Gastroesophageal sphincter (tissue), 4 donors: ENCODE measurements at regions not wholly inside any gene's neighbourhood (a gene's known extent, or its start where the extent isn't known, plus 50 kb on each side); places are given as distances from the start of the nearest gene placed in this dataset.
"Not testable (repeated sequence)": the region's sequence is repeated elsewhere in the genome, so short reads cannot be mapped to it uniquely, and the experiment has no call there.

ENCODE experiments used
- ATAC-seq: fragments of 150-250 bp; one replicate; pipeline ENCODE4 v1.9.1; 2016; ENCODE audit warnings: mild to moderate bottlenecking, moderate library complexity
- H3K27ac ChIP-seq, 4 donors: fragments of 200-600 bp; sonication (generic) in 3 of 4; 1 replicate in 3 of 4; 2 replicates in 1 of 4; pipeline ENCODE4 v1.5.1; 2016 to 2019
- H3K27me3 ChIP-seq: fragments of 200-600 bp; sonication (generic); one replicate; pipeline ENCODE4 v1.5.1; 2019
- H3K36me3 ChIP-seq, 2 donors: fragments of 200-600 bp; sonication (generic); one replicate each; pipeline ENCODE4 v1.5.1; 2019; ENCODE audit warnings: control low read depth in 1 of 2
- H3K4me1 ChIP-seq, 3 donors: fragments of 200-600 bp; sonication (generic); 1 replicate in 2 of 3; 2 replicates in 1 of 3; pipeline ENCODE4 v1.5.1; 2016 to 2019; ENCODE audit warnings: control low read depth in 2 of 3
- H3K4me3 ChIP-seq, 2 donors: fragments of 200-600 bp; sonication (generic); one replicate each; pipeline ENCODE4 v1.5.1; 2019; ENCODE audit warnings: mild to moderate bottlenecking in 1 of 2, moderate library complexity in 1 of 2
- H3K9me3 ChIP-seq, 3 donors: fragments of 200-600 bp; sonication (generic); one replicate each; pipeline ENCODE4 v1.5.1; 2017 to 2019; ENCODE audit warnings: control low read depth in 2 of 3
- EP300 ChIP-seq: sonication (generic); formaldehyde crosslinking; IDR thresholded peaks from one replicate; pipeline ENCODE4 v1.6.1; 2017; ENCODE audit warnings: antibody characterized with exemption, mild to moderate bottlenecking
- POLR2A ChIP-seq, 2 donors: fragments of 450-650 bp; IDR thresholded peaks; one replicate each; pipeline ENCODE4 v1.6.1; 2017; ENCODE audit warnings: antibody characterized with exemption in 2 of 2, mild to moderate bottlenecking in 2 of 2, moderate library complexity in 1 of 2
- POLR2AphosphoS5 ChIP-seq: sonication (generic); formaldehyde crosslinking; IDR thresholded peaks from one replicate; pipeline ENCODE4 v1.6.1; 2017; ENCODE audit warnings: antibody characterized with exemption
- WGBS, 2 donors: methylation state at CpG; one replicate each; pipeline ENCODE4 v1.1.5; 2018; ENCODE audit warnings: low coverage in 1 of 2; 5-methylcytosine and 5-hydroxymethylcytosine counted together
- TF ChIP-seq, protein P1 (sequence below), 4 experiments: fragments of 200-600 bp in 2 of 4; fragments of 450-650 bp in 2 of 4; sonication (generic) in 1 of 4; IDR thresholded peaks; one replicate each; pipeline ENCODE4 v1.5.1; 2017 to 2019; ENCODE audit warnings: antibody characterized with exemption in 4 of 4, mild to moderate bottlenecking in 2 of 4, moderate library complexity in 2 of 4

DNA sequence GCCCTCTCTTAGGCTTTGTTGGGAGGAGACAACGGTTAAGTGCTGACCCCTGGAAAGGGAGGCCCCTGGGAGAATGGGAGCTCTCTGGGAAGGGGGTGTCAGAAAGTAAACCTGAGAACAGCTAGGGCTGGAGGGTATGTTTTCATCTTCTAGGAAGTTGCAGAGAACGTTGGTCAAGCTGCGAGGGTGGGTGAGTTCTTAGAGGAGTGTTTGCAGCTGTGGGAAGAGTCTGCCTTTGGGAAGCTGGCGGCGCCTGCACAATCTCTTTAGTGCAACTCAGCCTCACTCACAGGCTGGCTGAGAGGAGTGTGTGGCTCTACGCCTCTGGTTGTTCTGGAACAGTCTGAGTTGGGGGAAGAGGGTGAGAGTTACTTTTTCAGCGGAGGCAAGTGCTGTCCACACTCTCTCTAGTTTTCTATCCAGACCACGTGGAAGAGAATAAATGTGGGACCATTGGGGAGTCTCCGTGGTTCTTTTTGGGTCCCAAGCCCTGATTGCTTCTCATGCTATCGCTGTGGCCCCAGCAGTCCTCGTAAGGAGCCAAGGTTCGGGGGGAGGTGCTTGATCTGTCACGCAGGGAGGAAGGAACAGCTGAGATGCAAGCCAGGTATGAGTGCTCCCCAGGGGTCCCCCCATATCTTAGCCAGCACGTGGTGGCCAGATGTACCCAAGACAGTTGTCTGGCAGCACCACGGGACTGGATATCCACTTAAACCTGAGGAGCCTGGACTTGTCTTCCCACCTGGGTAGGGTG lies 237.2 kb downstream of the BUB3 start:
- Histone ChIP-seq H3K27me3 (no peaks in the 10 kb centered on the region), H3K4me3 (no peak overlapping the region), H3K4me1 (no peaks in the 10 kb centered on the region), H3K36me3 (no peaks in the 10 kb centered on the region), H3K9me3 (peaks cover 0 to 3% (median 0%) of the 10 kb centered on the region in 3 donors), H3K27ac (no peak overlapping the region)
- no peak for ATAC-seq
- TF ChIP-seq POLR2AphosphoS5 = no peak
- TF ChIP-seq, protein P1, sequence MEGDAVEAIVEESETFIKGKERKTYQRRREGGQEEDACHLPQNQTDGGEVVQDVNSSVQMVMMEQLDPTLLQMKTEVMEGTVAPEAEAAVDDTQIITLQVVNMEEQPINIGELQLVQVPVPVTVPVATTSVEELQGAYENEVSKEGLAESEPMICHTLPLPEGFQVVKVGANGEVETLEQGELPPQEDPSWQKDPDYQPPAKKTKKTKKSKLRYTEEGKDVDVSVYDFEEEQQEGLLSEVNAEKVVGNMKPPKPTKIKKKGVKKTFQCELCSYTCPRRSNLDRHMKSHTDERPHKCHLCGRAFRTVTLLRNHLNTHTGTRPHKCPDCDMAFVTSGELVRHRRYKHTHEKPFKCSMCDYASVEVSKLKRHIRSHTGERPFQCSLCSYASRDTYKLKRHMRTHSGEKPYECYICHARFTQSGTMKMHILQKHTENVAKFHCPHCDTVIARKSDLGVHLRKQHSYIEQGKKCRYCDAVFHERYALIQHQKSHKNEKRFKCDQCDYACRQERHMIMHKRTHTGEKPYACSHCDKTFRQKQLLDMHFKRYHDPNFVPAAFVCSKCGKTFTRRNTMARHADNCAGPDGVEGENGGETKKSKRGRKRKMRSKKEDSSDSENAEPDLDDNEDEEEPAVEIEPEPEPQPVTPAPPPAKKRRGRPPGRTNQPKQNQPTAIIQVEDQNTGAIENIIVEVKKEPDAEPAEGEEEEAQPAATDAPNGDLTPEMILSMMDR (IDR thresholded peaks at IDR 0.05) = no peak
- TF ChIP-seq POLR2A (IDR thresholded peaks at IDR 0.05) = no peak
- no peak for TF ChIP-seq EP300
- 53 to 79% methylated on average over 2 to 8 of the region's 15 CpGs for WGBS, 2 donors

DNA sequence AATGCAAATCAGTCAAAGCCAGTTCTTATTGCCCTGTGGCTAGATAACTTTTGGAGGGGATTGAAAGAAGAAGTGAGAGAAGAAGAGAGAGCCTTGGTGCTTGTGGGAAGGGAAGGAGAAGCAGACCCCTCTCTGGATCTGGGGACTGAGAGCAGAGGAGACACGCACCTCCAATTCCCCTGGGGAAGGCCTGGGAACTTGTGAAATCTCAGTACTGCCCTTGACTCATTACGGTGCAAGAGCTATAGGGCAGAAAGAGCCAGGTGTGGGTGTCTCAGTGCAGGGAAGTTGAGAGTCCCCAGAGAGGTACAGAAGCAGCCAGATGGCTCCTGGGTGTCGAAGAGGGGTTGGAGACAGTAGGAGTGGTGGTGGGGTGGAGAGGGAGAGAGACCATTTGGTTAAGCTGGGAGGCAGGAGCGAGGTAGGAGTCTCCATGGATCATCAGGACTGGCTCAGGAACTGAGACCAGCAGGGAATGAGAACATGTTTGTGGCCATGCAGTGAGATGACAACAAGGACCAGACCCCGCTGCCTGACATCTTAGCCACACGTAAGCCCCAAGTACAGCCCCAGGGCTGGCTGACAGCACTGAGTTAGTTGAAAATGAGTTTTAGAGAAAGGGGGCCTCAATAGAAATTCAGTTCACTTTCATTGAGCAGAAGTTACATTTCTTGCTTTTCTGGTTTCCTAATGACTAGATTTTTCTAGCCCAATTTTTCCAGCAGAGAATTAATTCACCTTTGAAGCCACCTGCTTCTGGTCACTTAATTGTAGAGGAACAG lies 238.2 kb downstream of the BUB3 start:
- Histone ChIP-seq H3K27ac (no peak overlapping the region), H3K4me1 (no peaks in the 10 kb centered on the region), H3K9me3 (no peaks in the 10 kb centered on the region), H3K4me3 (no peak overlapping the region), H3K36me3 (no peaks in the 10 kb centered on the region), H3K27me3 (no peaks in the 10 kb centered on the region)
- no peak for ATAC-seq
- 66 to 90% methylated on average over 5 to 6 of the region's 6 CpGs for WGBS, 2 donors
- no peak for TF ChIP-seq POLR2AphosphoS5
- TF ChIP-seq, protein P1 (IDR thresholded peaks at IDR 0.05) = no peak
- TF ChIP-seq POLR2A (IDR thresholded peaks at IDR 0.05) = no peak
- TF ChIP-seq EP300 = no peak

DNA sequence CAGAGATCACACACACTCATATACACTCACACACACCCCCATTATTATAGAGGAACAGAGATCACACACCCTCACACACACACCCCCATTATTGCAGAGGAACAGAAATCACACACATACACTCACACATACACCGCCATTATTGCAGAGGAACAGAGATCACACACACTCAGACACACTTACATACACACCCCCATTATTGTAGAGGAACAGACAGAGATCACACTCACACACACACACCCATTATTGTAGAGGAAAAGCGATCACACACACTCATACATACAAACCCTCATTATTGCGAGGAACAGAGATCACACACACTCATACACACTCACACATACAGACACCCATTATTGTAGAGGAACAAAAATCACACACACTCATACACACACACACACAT lies 239.0 kb downstream of the BUB3 start:
- WGBS, 2 donors = 92 to 100% methylated on average over 1 to 2 of the region's 3 CpGs
- no peaks in the 10 kb centered on the region for H3K9me3 ChIP-seq
- H3K27me3 ChIP-seq = no peaks in the 10 kb centered on the region
- no peak overlapping the region for H3K27ac ChIP-seq
- H3K4me1 ChIP-seq = no peaks in the 10 kb centered on the region
- no peak for ATAC-seq
- H3K4me3 ChIP-seq = no peak overlapping the region
- H3K36me3 ChIP-seq = no peaks in the 10 kb centered on the region
- TF ChIP-seq EP300 (no peak), POLR2AphosphoS5 (no peak), POLR2A (IDR thresholded peaks at IDR 0.05) (no peak)
- TF ChIP-seq, protein P1 (IDR thresholded peaks at IDR 0.05) = no peak

DNA sequence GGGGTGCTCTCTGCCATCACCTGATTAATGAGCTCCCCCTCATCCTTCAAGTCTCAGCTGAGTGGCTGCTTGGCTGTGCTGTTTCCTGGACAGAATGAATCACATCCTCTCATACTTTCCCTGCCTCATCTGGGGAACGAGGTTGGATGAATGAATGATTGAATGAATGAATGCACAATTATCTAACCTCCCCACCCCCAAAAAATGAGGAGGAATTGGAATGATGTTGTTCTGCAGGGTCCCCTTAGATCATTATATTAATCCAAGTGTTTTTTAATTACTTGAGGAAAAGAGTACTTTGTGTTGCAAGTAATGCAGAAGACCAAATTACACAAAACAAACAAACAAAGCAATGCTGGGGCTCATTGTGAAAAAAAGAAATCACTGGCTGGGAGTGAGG lies 240.2 kb downstream of the BUB3 start:
- no peak for TF ChIP-seq POLR2A (IDR thresholded peaks at IDR 0.05)
- no peak for TF ChIP-seq EP300
- TF ChIP-seq POLR2AphosphoS5 = no peak
- TF ChIP-seq, protein P1 (IDR thresholded peaks at IDR 0.05) = no peak
- Histone ChIP-seq H3K4me1 (no peaks in the 10 kb centered on the region), H3K9me3 (peaks cover 0 to 4% (median 0%) of the 10 kb centered on the region in 3 donors), H3K36me3 (no peaks in the 10 kb centered on the region), H3K4me3 (no peak overlapping the region), H3K27ac (no peak overlapping the region), H3K27me3 (no peaks in the 10 kb centered on the region)
- no peak for ATAC-seq
- no CpG with 5 or more reads among the region's 1 CpG for WGBS, 2 donors

DNA sequence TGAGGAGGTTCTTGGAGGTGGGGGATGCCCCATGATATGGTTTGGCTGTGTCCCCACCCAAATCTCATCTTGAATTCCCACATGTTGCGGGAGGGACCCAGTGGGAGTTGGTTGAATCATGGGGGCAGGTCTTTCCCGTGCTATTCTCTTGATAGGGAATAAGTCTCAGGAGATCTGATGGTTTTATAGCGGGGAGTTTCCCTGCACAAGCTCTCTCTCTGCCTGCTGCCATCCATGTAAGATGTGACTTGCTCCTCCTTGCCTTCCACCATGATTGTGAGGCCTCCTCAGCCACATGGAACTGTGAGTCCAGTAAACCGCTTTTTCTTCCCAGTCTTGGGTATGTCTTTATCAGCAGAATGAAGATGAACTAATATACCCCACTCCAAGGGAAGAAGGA lies 241.0 kb downstream of the BUB3 start:
- H3K9me3 ChIP-seq, H3K27me3 ChIP-seq, H3K4me3 ChIP-seq, H3K36me3 ChIP-seq, H3K4me1 ChIP-seq, H3K27ac ChIP-seq, ATAC-seq: not testable (repeated sequence)
- WGBS, 2 donors = 90 to 100% methylated on average over 2 of the region's 4 CpGs
